ENCODE measurements at regions not wholly inside any gene's neighbourhood (a gene's known extent, or its start where the extent isn't known, plus 50 kb on each side); places are given as distances from the start of the nearest gene placed in this dataset.

DNA sequence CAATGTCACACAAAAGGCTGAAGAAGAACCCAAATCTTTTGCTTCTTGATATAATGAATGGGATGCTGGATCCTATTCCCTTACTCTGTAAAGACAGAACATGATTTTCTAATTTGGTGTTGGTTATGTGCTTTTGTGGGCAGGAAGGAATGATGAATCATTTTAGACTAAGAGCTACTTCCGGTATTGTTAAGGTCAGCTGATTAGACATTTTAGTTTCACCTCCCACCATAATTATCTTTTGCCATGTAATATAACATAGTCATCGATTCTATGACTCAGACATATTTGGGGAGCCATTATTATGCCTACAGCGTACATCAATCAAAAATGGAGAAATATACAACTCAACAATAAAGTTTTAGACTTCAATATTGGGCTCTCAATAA is 265.3 kb downstream of the ZNF674 start:
- DNase-seq (ENCODE audit: low read depth), result peak; percentile 34
- TF ChIP-seq, protein P1, sequence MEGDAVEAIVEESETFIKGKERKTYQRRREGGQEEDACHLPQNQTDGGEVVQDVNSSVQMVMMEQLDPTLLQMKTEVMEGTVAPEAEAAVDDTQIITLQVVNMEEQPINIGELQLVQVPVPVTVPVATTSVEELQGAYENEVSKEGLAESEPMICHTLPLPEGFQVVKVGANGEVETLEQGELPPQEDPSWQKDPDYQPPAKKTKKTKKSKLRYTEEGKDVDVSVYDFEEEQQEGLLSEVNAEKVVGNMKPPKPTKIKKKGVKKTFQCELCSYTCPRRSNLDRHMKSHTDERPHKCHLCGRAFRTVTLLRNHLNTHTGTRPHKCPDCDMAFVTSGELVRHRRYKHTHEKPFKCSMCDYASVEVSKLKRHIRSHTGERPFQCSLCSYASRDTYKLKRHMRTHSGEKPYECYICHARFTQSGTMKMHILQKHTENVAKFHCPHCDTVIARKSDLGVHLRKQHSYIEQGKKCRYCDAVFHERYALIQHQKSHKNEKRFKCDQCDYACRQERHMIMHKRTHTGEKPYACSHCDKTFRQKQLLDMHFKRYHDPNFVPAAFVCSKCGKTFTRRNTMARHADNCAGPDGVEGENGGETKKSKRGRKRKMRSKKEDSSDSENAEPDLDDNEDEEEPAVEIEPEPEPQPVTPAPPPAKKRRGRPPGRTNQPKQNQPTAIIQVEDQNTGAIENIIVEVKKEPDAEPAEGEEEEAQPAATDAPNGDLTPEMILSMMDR (IDR thresholded peaks at IDR 0.05; ENCODE audit: low read depth, low read length), result no peak
- TF ChIP-seq POLR2A (IDR thresholded peaks at IDR 0.05; ENCODE audit: extremely low read depth, insufficient read length), result no peak
- no peak for TF ChIP-seq MYC (IDR thresholded peaks at IDR 0.05; ENCODE audit: low read depth, low read length)
- no peak for TF ChIP-seq MAX (IDR thresholded peaks at IDR 0.05; ENCODE audit: low read depth, low read length)

DNA sequence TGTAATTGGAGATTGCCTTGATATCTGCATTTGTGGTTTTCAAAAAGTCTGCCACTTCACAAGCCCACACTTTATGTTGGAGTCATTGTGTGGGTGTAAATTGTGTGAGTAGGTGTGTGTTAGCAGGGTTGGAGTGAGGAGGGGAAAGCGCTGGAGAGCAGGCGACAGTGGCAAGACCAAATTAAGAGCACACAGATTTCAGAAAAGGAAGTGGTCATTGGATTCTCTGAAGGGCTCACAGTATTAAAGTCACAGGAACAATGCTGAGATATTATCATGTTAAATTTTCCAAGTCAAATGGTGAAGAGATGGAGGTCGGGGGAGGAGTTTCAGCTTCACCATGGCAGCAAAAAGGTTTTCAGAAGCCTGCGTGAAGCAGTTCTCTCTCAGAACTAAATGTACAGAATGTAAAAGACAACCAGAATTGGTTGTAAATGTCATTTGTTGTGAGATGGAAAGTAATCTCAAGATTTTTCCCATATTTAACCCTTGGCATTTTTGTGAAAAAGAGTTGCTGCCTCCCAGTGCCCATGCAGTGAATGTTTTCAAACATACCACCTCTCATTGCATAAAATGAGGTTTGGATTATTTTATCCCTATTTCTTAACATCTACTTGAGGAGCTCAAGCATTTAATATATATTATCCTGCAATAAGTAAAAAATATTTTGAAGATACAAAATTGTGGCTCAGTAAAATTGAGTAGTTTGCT is 265.9 kb downstream of the ZNF674 start:
- peak; percentile 31 for DNase-seq (ENCODE audit: low read depth)
- no peak for TF ChIP-seq MYC (IDR thresholded peaks at IDR 0.05; ENCODE audit: low read depth, low read length)
- TF ChIP-seq, protein P1 (IDR thresholded peaks at IDR 0.05; ENCODE audit: low read depth, low read length), result no peak
- no peak for TF ChIP-seq MAX (IDR thresholded peaks at IDR 0.05; ENCODE audit: low read depth, low read length)
- TF ChIP-seq POLR2A (IDR thresholded peaks at IDR 0.05; ENCODE audit: extremely low read depth, insufficient read length), result no peak
- H3K4me3 ChIP-seq (ENCODE audit: low read depth, low read length), result no peak overlapping the region

More for the DNA sequence above, 265.3 kb downstream of the ZNF674 start:
- H3K4me3 ChIP-seq (ENCODE audit: low read depth, low read length), result no peak overlapping the region

GRCh38 chrX:46278572-46278971 is 266.6 kb downstream of the ZNF674 start:
- TF ChIP-seq MAX (IDR thresholded peaks at IDR 0.05; ENCODE audit: low read depth, low read length) (no peak), POLR2A (IDR thresholded peaks at IDR 0.05; ENCODE audit: extremely low read depth, insufficient read length) (no peak), MYC (IDR thresholded peaks at IDR 0.05; ENCODE audit: low read depth, low read length) (no peak)
- TF ChIP-seq, protein P1 (IDR thresholded peaks at IDR 0.05; ENCODE audit: low read depth, low read length), result no peak
- DNase-seq (ENCODE audit: low read depth), result no peak
- H3K4me3 ChIP-seq (ENCODE audit: low read depth, low read length), result no peak overlapping the region

DNA sequence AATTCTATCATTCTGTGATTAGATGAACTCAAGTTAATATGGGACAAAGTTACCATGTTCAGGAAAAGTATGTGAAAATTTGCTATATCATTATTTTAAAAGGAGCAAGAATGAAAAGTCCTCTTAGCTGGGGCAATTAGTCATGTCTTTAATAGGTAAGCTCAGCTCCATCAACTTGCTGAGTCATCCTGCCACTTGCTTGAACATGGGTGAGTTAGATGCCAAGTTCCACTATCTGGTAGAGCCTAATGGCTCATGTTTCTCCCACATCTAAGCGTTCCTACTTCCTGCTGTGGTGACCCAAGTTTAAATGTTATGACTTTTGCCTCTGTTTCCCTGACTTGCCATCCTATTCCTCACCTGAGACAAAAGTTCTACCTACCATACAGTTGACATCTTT is 276.8 kb downstream of the ZNF674 start:
- H3K4me3 ChIP-seq (ENCODE audit: low read depth, low read length), result no peak overlapping the region
- DNase-seq (ENCODE audit: low read depth), result peak; percentile 71
- no peak for TF ChIP-seq MAX (IDR thresholded peaks at IDR 0.05; ENCODE audit: low read depth, low read length)
- TF ChIP-seq MYC (IDR thresholded peaks at IDR 0.05; ENCODE audit: low read depth, low read length), result no peak
- TF ChIP-seq, protein P1 (IDR thresholded peaks at IDR 0.05; ENCODE audit: low read depth, low read length), result no peak
- no peak for TF ChIP-seq POLR2A (IDR thresholded peaks at IDR 0.05; ENCODE audit: extremely low read depth, insufficient read length)

DNA sequence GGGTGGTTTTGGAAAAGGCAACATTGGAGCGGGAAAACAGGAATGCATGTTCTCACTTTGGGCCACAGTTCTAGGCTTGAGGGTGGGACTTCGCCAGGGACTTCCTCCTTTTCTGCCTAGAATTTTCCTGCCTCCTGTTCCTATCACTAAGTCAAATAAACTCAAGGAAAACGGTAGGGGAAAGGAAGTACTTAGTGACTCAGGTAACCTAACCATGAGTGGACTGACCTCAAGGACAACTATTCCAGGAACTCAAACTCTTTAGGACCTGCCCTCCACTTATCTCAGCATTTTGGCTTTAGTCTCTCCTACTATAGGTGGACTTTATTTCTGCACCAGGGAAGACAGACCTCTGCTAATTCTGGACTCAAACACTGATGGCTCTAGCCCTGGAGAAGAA is 281.7 kb downstream of the ZNF674 start:
- H3K4me3 ChIP-seq (ENCODE audit: low read depth, low read length), result no peak overlapping the region
- TF ChIP-seq, protein P1 (IDR thresholded peaks at IDR 0.05; ENCODE audit: low read depth, low read length), result no peak
- TF ChIP-seq POLR2A (IDR thresholded peaks at IDR 0.05; ENCODE audit: extremely low read depth, insufficient read length) (no peak), MYC (IDR thresholded peaks at IDR 0.05; ENCODE audit: low read depth, low read length) (no peak), MAX (IDR thresholded peaks at IDR 0.05; ENCODE audit: low read depth, low read length) (no peak)
- DNase-seq (ENCODE audit: low read depth), result no peak

All from NB4 (cell line).